GM08714 (cell line): ENCODE measurements at regions not wholly inside any gene's neighbourhood (a gene's known extent, or its start where the extent isn't known, plus 50 kb on each side); places are given as distances from the start of the nearest gene placed in this dataset.

ENCODE experiments used
- H3K4me3 ChIP-seq: fragments of 200-500 bp; sonication (Bioruptor generic); 2 replicates; pipeline ENCODE4 v1.5.1; 2014; ENCODE audit warnings: mild to moderate bottlenecking, low read length, inconsistent platforms
- ZNF274 ChIP-seq: IDR thresholded peaks from 2 replicates; pipeline ENCODE4 v1.6.1; 2012; ENCODE audit warnings: mild to moderate bottlenecking, low read depth, low read length

DNA sequence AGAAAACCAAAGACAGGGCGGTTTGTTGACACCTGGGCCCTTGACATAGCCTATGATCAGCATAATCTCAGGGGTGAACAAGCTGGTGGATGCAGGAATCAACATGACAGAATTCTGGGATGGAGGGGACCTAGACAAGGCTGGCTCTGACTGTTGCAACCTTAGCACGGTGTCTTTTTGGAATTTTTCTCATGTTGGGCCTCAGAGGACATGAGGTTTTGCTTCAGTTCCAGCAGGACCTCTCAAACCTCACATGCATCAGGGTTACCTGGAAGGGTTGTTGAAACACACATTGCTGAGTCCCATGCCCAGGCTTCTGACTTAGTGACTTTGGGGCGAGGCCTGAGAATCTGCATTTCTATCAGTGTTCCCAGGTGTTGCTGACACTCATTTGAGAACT is 345.6 kb upstream of the B3GAT1 start:
- no peak overlapping the region for H3K4me3 ChIP-seq

DNA sequence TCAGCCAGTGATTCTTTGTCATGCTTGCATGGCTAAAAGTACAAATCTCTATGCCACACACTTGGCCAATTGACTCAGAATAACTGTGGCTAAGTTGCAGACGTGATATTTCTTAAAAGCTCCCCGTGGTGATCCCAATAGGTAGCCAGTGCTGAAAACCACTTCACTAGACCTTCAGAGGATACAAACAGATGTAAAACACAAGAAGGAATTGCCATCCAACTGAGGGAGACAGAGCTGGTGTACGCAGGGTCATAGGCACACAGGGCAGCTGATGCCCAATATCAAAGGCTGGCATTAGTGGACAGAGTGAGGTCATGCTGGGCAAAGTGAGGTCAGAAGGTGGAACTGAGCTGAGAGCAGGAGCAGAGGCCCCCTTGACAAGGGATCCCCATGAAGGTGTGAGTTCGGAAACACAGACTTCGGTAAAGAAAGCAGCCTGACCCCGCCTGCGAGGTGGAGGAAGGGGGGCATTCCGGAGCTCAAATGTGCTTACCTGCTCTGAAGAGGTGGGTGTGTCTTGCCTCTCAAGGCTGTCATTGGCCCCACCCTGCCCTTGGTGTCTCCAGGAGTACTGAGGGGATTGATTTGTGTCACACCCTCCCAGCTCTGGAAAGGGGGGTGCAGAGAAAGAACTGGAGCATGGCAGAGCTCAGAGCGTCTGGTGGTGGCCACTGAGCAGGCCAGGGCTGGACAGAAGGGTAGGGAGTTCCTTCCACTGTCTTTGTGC is 344.9 kb upstream of the B3GAT1 start:
- TF ChIP-seq ZNF274 = no peak
- no peak overlapping the region for H3K4me3 ChIP-seq

More for the DNA sequence above, 345.6 kb upstream of the B3GAT1 start:
- TF ChIP-seq ZNF274 = no peak

DNA sequence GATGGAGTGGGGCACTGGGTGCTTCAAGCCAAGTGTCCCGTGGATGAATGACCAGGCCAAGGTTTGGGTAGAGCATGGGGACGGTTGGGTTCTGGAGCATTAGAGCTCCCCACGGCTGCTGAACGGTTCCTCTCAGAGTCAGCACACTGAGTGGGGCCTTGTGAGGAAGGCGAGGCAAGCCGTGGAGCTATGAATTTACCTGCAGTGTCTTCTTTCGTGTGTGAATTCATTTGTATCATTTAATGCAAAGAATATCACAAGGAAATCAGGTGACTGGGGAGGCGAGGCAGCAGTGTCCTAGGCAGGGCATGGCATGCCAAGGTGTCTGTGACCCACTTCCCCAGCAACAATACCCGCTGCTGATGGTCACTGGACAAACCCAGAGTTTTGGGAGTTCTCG is 343.5 kb upstream of the B3GAT1 start:
- TF ChIP-seq ZNF274 = no peak

DNA sequence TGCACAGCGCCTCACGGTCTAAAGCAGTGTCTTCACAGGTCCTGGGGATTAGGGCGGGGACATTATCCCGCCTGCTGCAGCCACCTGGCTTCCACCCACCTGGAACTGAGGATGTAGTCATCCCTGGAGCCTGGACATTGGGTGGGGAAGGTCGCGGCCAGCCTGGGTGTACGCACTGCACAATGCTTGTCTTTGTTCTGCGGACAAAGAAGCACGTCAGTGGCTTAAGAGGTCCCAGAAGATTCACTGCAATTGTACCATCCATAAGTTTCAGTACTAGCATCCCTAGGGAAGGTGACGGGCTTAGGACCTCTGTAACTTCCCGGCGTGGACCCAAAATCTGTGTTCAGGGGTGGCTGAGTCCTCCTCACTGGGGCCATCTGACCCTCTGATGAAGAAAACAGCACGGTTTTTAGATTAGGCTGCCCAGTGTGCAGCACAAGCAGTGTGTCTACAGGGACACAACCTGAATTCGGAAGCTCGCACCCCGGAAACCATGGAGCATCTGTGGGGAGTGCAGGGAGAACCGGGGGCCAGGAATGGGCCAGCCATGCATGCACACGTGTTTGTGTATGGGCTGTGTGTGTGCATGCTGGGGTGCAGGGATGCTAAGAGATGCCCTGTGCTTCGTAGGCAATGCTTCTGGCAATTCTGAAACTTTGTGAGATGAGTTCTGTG is 342.6 kb upstream of the B3GAT1 start:
- TF ChIP-seq ZNF274 = no peak
- no peak overlapping the region for H3K4me3 ChIP-seq

More for the DNA sequence above, 343.5 kb upstream of the B3GAT1 start:
- H3K4me3 ChIP-seq = no peak overlapping the region

DNA sequence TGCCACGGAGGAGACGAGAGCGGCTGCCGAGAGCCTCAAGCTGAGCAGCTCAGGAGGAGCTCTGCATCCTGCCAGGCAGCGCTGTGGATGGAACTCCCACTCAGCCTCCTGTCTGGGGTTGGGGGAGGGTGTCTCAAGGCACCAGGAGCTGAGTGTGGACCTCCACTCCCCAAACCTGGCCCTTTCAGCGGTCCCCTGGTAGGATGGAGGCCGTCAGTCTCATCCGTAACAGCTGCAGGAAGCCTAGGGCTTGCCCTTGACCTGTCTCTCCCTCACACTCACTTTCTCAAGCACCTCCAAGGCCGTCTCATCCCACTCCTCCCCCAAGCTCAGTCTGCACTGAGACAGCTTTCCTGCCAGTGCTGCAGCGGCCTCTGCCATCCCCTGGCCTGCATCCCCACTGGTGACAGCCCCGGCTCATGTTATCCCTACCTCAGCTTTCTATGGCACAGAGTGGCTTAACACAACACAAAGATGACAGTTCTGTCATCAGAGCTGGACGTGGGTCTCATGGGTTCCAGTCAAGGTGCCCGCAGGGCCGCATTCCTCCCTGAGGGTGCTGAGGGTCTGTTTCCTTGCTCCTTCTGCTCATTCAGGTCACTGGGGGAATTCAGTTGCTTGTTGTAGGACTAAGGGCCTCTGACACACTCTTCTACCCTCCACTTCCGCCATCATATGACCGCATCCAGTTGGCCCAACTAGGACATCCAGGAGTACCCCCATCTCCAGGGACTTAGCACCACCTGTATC is 341.9 kb upstream of the B3GAT1 start:
- no peak for TF ChIP-seq ZNF274
- H3K4me3 ChIP-seq = no peak overlapping the region

DNA sequence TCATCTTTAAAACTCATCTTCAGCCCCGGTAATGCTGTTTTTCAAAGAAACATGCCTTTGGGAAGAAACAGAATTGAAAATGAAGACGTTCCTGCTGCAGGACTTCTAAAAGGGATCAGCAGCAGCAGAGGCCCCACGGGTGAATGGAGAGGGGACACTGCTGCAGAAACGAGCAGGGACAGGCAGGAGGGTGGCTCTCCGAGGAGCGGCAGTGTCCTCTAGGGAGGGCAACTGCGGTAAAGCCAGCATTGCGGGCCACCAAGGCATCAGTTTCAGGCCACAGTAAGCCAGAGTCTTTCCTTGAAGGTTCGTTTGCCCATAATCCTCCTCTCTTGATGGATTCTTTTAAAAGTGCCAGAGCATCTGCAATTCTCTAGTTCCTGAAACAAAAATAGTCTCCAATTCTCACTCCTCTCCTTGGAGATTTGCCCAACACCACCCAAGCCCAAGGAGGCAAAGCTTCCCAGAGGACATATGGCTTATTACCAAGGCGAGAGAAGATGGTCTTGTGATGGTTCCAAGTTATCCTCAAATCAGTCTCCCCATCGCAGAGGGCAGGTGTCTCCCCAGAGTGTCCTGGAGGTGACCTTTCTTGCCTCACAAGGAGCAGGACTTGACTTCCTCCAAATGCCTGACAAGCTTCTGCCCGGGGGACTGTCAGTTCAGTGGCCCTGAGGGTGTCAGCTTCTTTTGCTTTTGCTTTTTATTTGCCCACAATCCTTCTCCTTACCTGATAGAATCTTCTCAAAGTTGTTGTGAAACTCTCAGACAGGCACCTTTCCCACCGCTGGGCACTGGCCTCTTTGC is 341.1 kb upstream of the B3GAT1 start:
- no peak for TF ChIP-seq ZNF274
- H3K4me3 ChIP-seq = no peak overlapping the region

DNA sequence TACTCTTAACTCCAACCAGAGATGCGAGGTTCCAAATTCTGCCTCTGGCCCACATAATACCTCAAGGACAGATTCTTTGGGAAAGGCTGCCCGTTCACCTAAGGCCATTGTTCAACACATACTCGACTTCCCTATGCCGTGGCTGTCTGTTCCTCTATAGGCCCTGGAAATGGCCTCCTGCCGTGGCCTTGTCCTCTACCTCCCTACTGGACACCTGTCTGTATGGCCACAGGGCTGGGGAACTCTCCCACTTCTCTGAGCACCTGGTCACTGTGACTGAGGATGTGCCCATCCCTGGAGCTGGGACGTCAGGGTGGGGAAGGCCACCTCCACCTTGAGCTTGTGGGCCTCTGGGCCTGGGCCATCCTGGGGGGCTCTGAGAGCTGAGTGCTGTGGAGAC is 340.5 kb upstream of the B3GAT1 start:
- TF ChIP-seq ZNF274 = no peak
- H3K4me3 ChIP-seq = no peak overlapping the region

DNA sequence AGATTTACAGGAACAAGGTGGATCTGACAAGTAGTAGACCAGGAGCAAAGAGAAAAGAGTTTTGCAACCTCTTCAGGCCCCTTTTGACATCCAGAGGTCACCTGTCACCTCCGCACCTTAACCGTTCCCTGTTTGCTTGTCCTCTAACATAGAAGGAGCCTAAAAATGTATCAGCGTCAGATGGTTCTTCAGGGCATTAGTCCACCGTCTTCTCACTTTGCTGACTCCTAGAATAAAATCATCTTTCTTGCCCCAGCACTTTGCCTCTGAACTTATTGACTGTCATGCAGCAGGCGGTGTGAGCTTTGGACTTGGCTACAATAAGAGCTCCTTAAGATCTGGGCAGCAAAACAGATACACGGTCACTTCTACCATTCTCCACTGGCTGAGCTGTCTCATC is 339.7 kb upstream of the B3GAT1 start:
- no peak overlapping the region for H3K4me3 ChIP-seq
- no peak for TF ChIP-seq ZNF274

DNA sequence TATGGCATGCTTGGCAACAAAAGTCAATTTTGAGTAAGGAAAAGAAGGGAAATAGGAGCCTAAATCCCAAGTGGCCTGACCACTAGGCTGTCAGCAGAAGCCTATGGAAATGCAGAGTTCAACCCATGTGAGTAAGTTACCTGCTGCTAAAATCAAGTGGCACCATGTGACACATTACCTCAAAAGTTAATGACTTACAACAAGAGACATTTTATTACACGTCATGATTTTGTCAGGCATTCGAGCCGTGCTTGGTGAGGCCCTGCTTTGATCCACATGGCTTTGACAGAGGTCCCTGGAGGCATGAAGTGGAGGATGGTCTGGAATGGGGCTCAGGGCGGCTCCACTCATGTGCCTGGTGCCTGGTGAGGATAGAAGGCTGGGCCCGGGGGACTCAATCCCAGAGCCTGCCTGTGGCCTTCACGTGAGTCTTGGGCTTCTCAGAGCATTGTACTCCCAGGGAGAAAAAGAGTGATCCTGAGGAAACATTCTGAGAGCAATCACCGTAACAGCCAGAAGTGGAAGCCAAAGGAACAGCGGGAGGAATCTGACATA is 339.1 kb upstream of the B3GAT1 start:
- TF ChIP-seq ZNF274 = no peak
- H3K4me3 ChIP-seq = no peak overlapping the region

DNA sequence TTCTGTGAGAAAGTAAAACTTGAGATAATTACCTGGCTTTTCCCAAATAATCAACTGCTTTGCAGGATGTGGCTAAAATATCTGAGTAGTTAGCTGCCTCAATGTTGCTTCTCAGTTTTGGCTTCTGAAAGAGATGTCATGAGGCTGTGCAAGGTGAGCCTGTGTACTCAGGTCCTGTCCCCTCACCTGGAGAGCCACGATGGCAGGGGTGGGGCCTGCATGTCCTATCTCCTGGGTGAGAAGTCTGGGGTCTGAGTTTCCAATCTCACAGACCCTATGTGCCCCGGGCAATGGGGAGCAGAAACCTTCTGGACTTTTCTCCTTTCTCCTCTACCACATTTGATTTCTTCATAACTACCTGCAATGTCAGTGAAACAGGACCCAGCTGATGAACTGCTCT is 338.6 kb upstream of the B3GAT1 start:
- no peak overlapping the region for H3K4me3 ChIP-seq
- no peak for TF ChIP-seq ZNF274

DNA sequence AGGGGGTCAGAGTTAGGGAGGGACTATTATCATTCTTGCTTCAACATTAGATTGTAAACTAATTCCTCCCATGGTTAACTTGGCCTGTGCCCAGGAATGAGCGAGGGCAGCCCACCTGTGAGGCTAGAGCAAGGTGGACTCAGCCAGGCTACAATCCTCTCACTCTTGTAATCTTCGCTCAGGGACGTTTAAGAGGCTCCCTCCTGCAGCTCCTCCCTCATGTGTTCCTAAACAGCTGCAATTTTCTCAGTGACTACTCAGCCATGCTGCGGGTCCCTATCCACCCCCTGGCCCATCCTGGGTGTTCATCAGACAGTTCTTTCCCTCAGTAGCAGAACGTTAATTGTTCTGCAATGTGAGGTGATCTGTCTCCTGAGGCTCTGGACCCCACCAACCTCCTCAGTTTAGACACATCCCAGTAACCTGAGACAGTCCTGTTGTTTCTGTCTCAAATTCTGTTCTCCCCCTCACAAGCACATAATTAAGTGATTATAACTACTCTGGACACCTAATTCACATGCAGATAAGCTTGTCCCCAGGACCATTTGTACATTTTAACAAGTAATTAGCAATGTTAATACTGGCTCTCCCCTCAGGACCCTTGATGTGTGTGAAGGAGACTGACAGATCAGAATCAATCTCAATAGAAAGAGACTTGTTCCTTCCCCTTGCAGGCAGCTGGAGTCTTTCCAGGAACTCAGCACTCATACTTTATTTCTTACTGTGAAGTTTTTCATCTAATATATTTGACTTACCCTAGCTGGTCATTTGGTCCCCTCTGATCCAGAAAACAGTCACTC is 337.2 kb upstream of the B3GAT1 start:
- no peak overlapping the region for H3K4me3 ChIP-seq
- no peak for TF ChIP-seq ZNF274

DNA sequence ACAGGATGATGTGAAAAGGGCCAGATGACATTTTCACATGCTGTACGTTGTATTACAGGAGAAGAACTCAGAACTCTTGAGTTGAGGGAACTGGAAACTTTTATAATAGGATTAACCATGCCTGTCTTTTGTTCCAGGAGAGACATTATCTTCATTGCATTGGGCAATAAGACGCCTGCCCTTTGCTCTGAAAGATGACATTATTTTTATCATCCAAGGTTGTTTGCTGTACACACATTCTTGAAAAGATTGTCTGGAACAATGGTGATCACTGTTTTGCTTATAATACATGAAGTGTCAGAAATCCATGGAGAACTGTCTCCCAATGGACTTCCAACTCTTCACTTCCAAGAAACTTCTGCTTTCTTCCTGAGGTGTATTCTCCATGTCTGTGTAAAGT is 334.6 kb upstream of the B3GAT1 start:
- no peak for TF ChIP-seq ZNF274
- H3K4me3 ChIP-seq = no peak overlapping the region

DNA sequence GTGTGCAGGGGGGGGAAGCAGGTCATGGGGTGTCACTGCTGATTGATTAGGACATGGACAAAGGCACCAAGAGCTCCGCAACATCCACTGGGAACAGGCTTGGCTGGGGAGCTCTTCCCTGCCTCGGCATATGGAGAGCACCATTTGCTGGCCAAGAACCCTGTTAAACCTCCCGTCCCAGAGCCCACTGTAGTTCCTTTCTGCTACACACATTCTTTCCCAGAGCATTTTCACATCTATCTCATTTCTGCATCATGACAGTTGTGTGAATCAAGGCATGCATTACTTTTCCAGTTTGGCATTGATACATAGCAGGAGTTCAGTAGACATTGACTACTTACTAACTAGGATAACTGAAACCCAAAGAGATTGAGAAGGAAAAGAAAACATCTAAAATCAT is 333.4 kb upstream of the B3GAT1 start:
- no peak for TF ChIP-seq ZNF274
- no peak overlapping the region for H3K4me3 ChIP-seq
